IMR-90 (cell line): ENCODE measurements at regions not wholly inside any gene's neighbourhood (a gene's known extent, or its start where the extent isn't known, plus 50 kb on each side); places are given as distances from the start of the nearest gene placed in this dataset.

Experiments
- ATAC-seq: fragments of 200-7000 bp; cut with Tn5 transposase; 2 replicates; pipeline ENCODE4 v1.9.1; 2020; ENCODE audit warnings: low read depth, mild to moderate bottlenecking, moderate library complexity
- BruUV-seq: library from RNA; stranded (reverse); fragments of 400-500 nt; replicated peaks from 2 replicates; lab custom pipeline; 2021; lab: Mats Ljungman, UMichigan
- CTCF ChIA-PET: fragments of 300-600 bp; formaldehyde crosslinking; extraction: SDS; loops from one replicate; lab custom pipeline; 2021; ENCODE audit warnings: antibody characterized with exemption; lab: Yijun Ruan, JAX
- POLR2A ChIA-PET: fragments of 300-600 bp; sonication (Branson Sonifier 250); formaldehyde crosslinking; loops from one replicate; lab custom pipeline; 2022; ENCODE audit warnings: antibody characterized with exemption; ENCODE audit not compliant: unreplicated experiment; lab: Charles Lee
- DNase-seq: peaks from one replicate; pipeline ENCODE4 v3.0.0; 2013
- H2AFZ ChIP-seq: replicated peaks from 2 replicates; pipeline ENCODE3; 2013; ENCODE audit warnings: low read length, mild to moderate bottlenecking; ENCODE audit not compliant: poor library complexity
- H2AK5ac ChIP-seq: 2 replicates; pipeline ENCODE4 v1.6.1; 2013; ENCODE audit warnings: low read depth, low read length, inconsistent platforms
- H2AK9ac ChIP-seq: replicated peaks from 2 replicates; pipeline ENCODE3; 2013; ENCODE audit warnings: mild to moderate bottlenecking, low read depth, low read length, moderate library complexity; ENCODE audit not compliant: poor library complexity
- H2BK120ac ChIP-seq: 2 replicates; pipeline ENCODE4 v1.6.1; 2013; ENCODE audit warnings: low read depth, low read length, inconsistent platforms
- H2BK15ac ChIP-seq: 3 replicates; pipeline ENCODE4 v1.6.1; 2013; ENCODE audit warnings: low read depth, low read length, inconsistent platforms
- H2BK20ac ChIP-seq: 2 replicates; pipeline ENCODE4 v1.6.1; 2013; ENCODE audit warnings: low read depth, mild to moderate bottlenecking, inconsistent platforms, low read length, moderate library complexity
- H2BK5ac ChIP-seq: 2 replicates; pipeline ENCODE4 v1.6.1; 2013; ENCODE audit warnings: mild to moderate bottlenecking, low read depth, low read length, inconsistent platforms; ENCODE audit not compliant: poor library complexity, severe bottlenecking
- H3K14ac ChIP-seq: replicated peaks from 2 replicates; pipeline ENCODE4 v1.6.1; 2013; ENCODE audit warnings: low read depth, low read length, inconsistent platforms
- H3K18ac ChIP-seq: 2 replicates; pipeline ENCODE4 v1.6.1; 2013; ENCODE audit warnings: low read depth, low read length, control low read depth
- H3K23ac ChIP-seq: 2 replicates; pipeline ENCODE4 v1.6.1; 2013; ENCODE audit warnings: low read depth, low read length, inconsistent platforms
- H3K27ac ChIP-seq: 2 replicates; pipeline ENCODE4 v1.5.1; 2013; ENCODE audit warnings: mild to moderate bottlenecking, control low read depth, low read length; ENCODE audit not compliant: insufficient read depth
- H3K27me3 ChIP-seq: 2 replicates; pipeline ENCODE4 v1.6.1; 2013; ENCODE audit warnings: low read length; ENCODE audit not compliant: control insufficient read depth, insufficient read depth
- H3K36me3 ChIP-seq: 2 replicates; pipeline ENCODE4 v1.6.1; 2013; ENCODE audit warnings: low read length, mixed read lengths; ENCODE audit not compliant: control insufficient read depth, insufficient read depth
- H3K4ac ChIP-seq: 2 replicates; pipeline ENCODE4 v1.6.1; 2013; ENCODE audit warnings: low read depth, low read length, inconsistent platforms
- H3K4me1 ChIP-seq: 2 replicates; pipeline ENCODE4 v1.6.1; 2013; ENCODE audit warnings: low read length, mixed read lengths; ENCODE audit not compliant: control insufficient read depth, insufficient read depth
- H3K4me2 ChIP-seq: 2 replicates; pipeline ENCODE4 v1.6.1; 2013; ENCODE audit warnings: low read depth, mild to moderate bottlenecking, control low read depth, low read length, moderate library complexity
- H3K4me3 ChIP-seq: 2 replicates; pipeline ENCODE4 v1.5.1; 2013; ENCODE audit warnings: low read depth, mild to moderate bottlenecking, control low read depth, low read length, moderate library complexity; ENCODE audit not compliant: insufficient read depth
- H3K56ac ChIP-seq: 2 replicates; pipeline ENCODE4 v1.6.1; 2013; ENCODE audit warnings: low read length, inconsistent platforms; ENCODE audit not compliant: insufficient read depth; ENCODE audit errors: extremely low read depth
- H3K79me1 ChIP-seq, 2 experiments: 2 replicates each; pipeline ENCODE4 v1.6.1; 2013; ENCODE audit warnings: low read length in 2 of 2, inconsistent platforms in 1 of 2, low read depth in 1 of 2
- H3K9ac ChIP-seq: 2 replicates; pipeline ENCODE4 v1.6.1; 2013; ENCODE audit warnings: low read depth, low read length, control low read depth
- H3K9me1 ChIP-seq: 2 replicates; pipeline ENCODE4 v1.6.1; 2013; ENCODE audit warnings: low read length, inconsistent platforms; ENCODE audit not compliant: insufficient read depth
- H3K9me3 ChIP-seq: 2 replicates; pipeline ENCODE4 v1.6.1; 2013; ENCODE audit warnings: low read length; ENCODE audit not compliant: control insufficient read depth, insufficient read depth
- H4K20me1 ChIP-seq: 2 replicates; pipeline ENCODE4 v1.6.1; 2013; ENCODE audit warnings: low read length, inconsistent platforms; ENCODE audit not compliant: insufficient read depth
- H4K5ac ChIP-seq: 2 replicates; pipeline ENCODE4 v1.6.1; 2013; ENCODE audit warnings: mild to moderate bottlenecking, low read depth, low read length, control low read depth
- H4K8ac ChIP-seq, 2 experiments: 2 replicates each; pipeline ENCODE4 v1.6.1; 2013; ENCODE audit warnings: low read depth in 2 of 2, low read length in 2 of 2, control low read depth in 1 of 2, inconsistent platforms in 1 of 2
- H4K91ac ChIP-seq: 2 replicates; pipeline ENCODE4 v1.6.1; 2013; ENCODE audit warnings: low read depth, low read length, inconsistent platforms; ENCODE audit not compliant: insufficient read depth
- CEBPB ChIP-seq: IDR thresholded peaks from 2 replicates; pipeline ENCODE4 v1.6.1; 2012; ENCODE audit warnings: low read depth, low read length, improper control_type of control experiment
- CHD1 ChIP-seq: IDR thresholded peaks from 2 replicates; pipeline ENCODE4 v1.6.1; 2012; ENCODE audit warnings: low read depth, low read length, improper control_type of control experiment
- CTCF ChIP-seq: conservative IDR thresholded peaks from 2 replicates; pipeline ENCODE4 v1.5.1; 2012; ENCODE audit warnings: mild to moderate bottlenecking, low read depth, low read length, improper control_type of control experiment
- ELK1 ChIP-seq: fragments of 150-350 bp; IDR thresholded peaks from 2 replicates; pipeline ENCODE4 v1.6.1; 2016; ENCODE audit warnings: low read depth, mild to moderate bottlenecking, low read length, moderate library complexity, borderline replicate concordance
- MAFK ChIP-seq: IDR thresholded peaks from 2 replicates; pipeline ENCODE4 v1.6.1; 2012; ENCODE audit warnings: low read depth, low read length, improper control_type of control experiment
- MAZ ChIP-seq: IDR thresholded peaks from 2 replicates; pipeline ENCODE4 v1.6.1; 2012; ENCODE audit warnings: low read depth, mild to moderate bottlenecking, low read length, improper control_type of control experiment, moderate library complexity, borderline replicate concordance
- MXI1 ChIP-seq: IDR thresholded peaks from 2 replicates; pipeline ENCODE4 v1.6.1; 2012; ENCODE audit warnings: low read depth, mild to moderate bottlenecking, low read length, moderate library complexity, borderline replicate concordance
- POLR2A ChIP-seq: IDR thresholded peaks from 2 replicates; pipeline ENCODE4 v1.6.1; 2012; ENCODE audit warnings: mild to moderate bottlenecking, low read depth, low read length
- SMC3 ChIP-seq: fragments of 150-350 bp; IDR thresholded peaks from 2 replicates; pipeline ENCODE4 v1.6.1; 2016; ENCODE audit warnings: low read depth, mild to moderate bottlenecking, antibody characterized with exemption, low read length, moderate library complexity
- USF2 ChIP-seq: fragments of 150-350 bp; IDR thresholded peaks from 2 replicates; pipeline ENCODE4 v1.6.1; 2017; ENCODE audit warnings: mild to moderate bottlenecking, antibody characterized with exemption, low read length, low read depth
- WGBS, 2 experiments: methylation state at CpG; one replicate each; pipeline versions ENCODE4 v1.1.5 to v1.1.7; 2013; ENCODE audit warnings: missing lambda C conversion rate in 2 of 2; ENCODE audit not compliant: insufficient read length in 1 of 2; ENCODE audit errors: extremely low coverage in 2 of 2; 5-methylcytosine and 5-hydroxymethylcytosine counted together
- dilution Hi-C: fragments of 300-500 bp; cut with HindIII; formaldehyde crosslinking; loops from one replicate; pipeline ENCODE4 v1.14.3; 2018; ENCODE audit warnings: low sequenced_read_pairs; ENCODE audit not compliant: unreplicated experiment
- in situ Hi-C: fragments of 300-500 bp; cut with MboI; formaldehyde crosslinking; loops from 3 replicates; pipeline ENCODE4 v1.14.3; 2019; ENCODE audit warnings: low sequenced_read_pairs, inconsistent platforms, mixed read lengths
- intact Hi-C: fragments of 100-400 bp; cut with micrococcal nuclease; formaldehyde crosslinking; loops from 2 replicates; pipeline ENCODE4 v1.10.0; 2022

DNA sequence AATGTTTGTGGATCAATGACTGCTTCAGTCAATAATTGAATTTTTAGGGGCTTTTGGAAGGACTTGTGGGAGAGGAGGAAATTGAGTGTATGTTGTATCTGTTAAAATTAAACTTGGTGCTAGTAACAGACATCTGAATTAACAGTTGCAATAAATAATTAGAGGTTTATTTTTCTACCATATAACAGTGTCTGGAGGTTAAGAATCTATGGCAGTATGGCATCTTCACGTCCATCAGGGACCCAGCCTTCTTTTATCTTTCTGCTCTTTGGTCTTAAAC, 72.8 kb upstream of the HABP2 start:
- H3K4me1 ChIP-seq = no peaks in the 10 kb centered on the region
- H2AK5ac ChIP-seq = no peak overlapping the region
- H3K27me3 ChIP-seq = no peaks in the 10 kb centered on the region
- H2AK9ac ChIP-seq = no peak overlapping the region
- no peak overlapping the region for H2BK5ac ChIP-seq
- H3K9me3 ChIP-seq = peaks cover 11% of the 10 kb centered on the region
- no peak overlapping the region for H3K14ac ChIP-seq
- no peak overlapping the region for H4K8ac ChIP-seq
- no peak overlapping the region for H3K18ac ChIP-seq
- H3K36me3 ChIP-seq = no peaks in the 10 kb centered on the region
- H3K79me1 ChIP-seq = no peaks in the 10 kb centered on the region
- no TSS peak for BruUV-seq
- intact Hi-C loops (no loop called here), in situ Hi-C loops (no loop called here), dilution Hi-C loops (no loop called here)
- no peak overlapping the region for H4K91ac ChIP-seq
- H3K27ac ChIP-seq = no peak overlapping the region
- TF ChIP-seq ELK1 (no peak), USF2 (no peak), MAZ (no peak), POLR2A (no peak), MXI1 (no peak), CEBPB (no peak), SMC3 (no peak), CHD1 (no peak), CTCF (no peak), MAFK (no peak)
- ChIA-PET POLR2A (no interaction called here), CTCF (no interaction called here)
- H3K23ac ChIP-seq = no peak overlapping the region
- WGBS, 2 experiments = no CpG with 5 or more reads among the region's 1 CpG
- H3K4ac ChIP-seq = no peak overlapping the region
- no peak overlapping the region for H2BK120ac ChIP-seq
- H3K4me3 ChIP-seq = no peak overlapping the region
- no peak overlapping the region for H2BK20ac ChIP-seq
- H3K9me1 ChIP-seq = no peaks in the 10 kb centered on the region
- no peaks in the 10 kb centered on the region for H4K20me1 ChIP-seq
- DNase-seq (no peak), ATAC-seq (no peak)
- H2AFZ ChIP-seq = no peak overlapping the region
- no peak overlapping the region for H3K9ac ChIP-seq
- H3K56ac ChIP-seq = no peak overlapping the region
- H3K4me2 ChIP-seq = no peak overlapping the region
- no peak overlapping the region for H2BK15ac ChIP-seq
- H4K5ac ChIP-seq = no peak overlapping the region
